ENCODE measurements at regions not wholly inside any gene's neighbourhood (a gene's known extent, or its start where the extent isn't known, plus 50 kb on each side); places are given as distances from the start of the nearest gene placed in this dataset.

- no peaks in the 10 kb centered on the region for H3K4me1 ChIP-seq
- no peaks in the 10 kb centered on the region for H3K9me3 ChIP-seq
- DNase-seq (no peak), ATAC-seq (no peak)
- H3K27me3 ChIP-seq = peaks cover 0 to 13% (median 0%) of the 10 kb centered on the region in 9 donors
- H3K36me3 ChIP-seq = no peaks in the 10 kb centered on the region
- WGBS, 4 donors = 59 to 66% (median 62%) methylated on average over 11 to 12 of the region's 12 CpGs
- no peak for TF ChIP-seq CTCF (IDR thresholded peaks at IDR 0.05)
- no peak for TF ChIP-seq POLR2A (IDR thresholded peaks at IDR 0.05)
- no peak overlapping the region for H3K27ac ChIP-seq
- intact Hi-C loops (cut with DNase I) = no loop called here
- no peak overlapping the region for H3K4me3 ChIP-seq
Observed at GRCh38 chr12:125512541-125513298, 447.5 kb downstream of the AACS start.

- no peaks in the 10 kb centered on the region for H3K9me3 ChIP-seq
- no peaks in the 10 kb centered on the region for H3K36me3 ChIP-seq
- intact Hi-C loops (cut with DNase I) = no loop called here
- 81 to 92% (median 86%) methylated on average over 8 of the region's 8 CpGs for WGBS, 4 donors
- H3K4me1 ChIP-seq = no peaks in the 10 kb centered on the region
- ATAC-seq (no peak), DNase-seq (no peak)
- TF ChIP-seq POLR2A (IDR thresholded peaks at IDR 0.05) (no peak), CTCF (IDR thresholded peaks at IDR 0.05) (no peak)
- H3K27me3 ChIP-seq = peaks cover 0 to 13% (median 0%) of the 10 kb centered on the region in 9 donors
- H3K27ac ChIP-seq = no peak overlapping the region
- no peak overlapping the region for H3K4me3 ChIP-seq
Observed at GRCh38 chr12:125515887-125516286, 450.7 kb downstream of the AACS start.

GRCh38 chr12:125518074-125518473 lies 452.8 kb downstream of the AACS start:
- Histone ChIP-seq H3K4me1 (no peaks in the 10 kb centered on the region), H3K27me3 (peaks cover 0 to 13% (median 0%) of the 10 kb centered on the region in 9 donors), H3K36me3 (no peaks in the 10 kb centered on the region), H3K4me3 (no peak overlapping the region), H3K9me3 (peaks cover 0 to 10% (median 7%) of the 10 kb centered on the region in 12 donors), H3K27ac (no peak overlapping the region)
- intact Hi-C loops (cut with DNase I) = no loop called here
- DNase-seq = no peak
- no peak for ATAC-seq
- WGBS, 4 donors = 13 to 24% (median 19%) methylated on average over 2 of the region's 2 CpGs
- TF ChIP-seq CTCF (IDR thresholded peaks at IDR 0.05) (no peak), POLR2A (IDR thresholded peaks at IDR 0.05) (no peak)

GRCh38 chr12:125519026-125519651 lies 453.9 kb downstream of the AACS start:
- no peak for TF ChIP-seq CTCF (IDR thresholded peaks at IDR 0.05)
- no peak for TF ChIP-seq POLR2A (IDR thresholded peaks at IDR 0.05)
- no peak overlapping the region for H3K27ac ChIP-seq
- no peak overlapping the region for H3K4me3 ChIP-seq
- H3K4me1 ChIP-seq = no peaks in the 10 kb centered on the region
- DNase-seq = no peak
- no peak for ATAC-seq
- intact Hi-C loops (cut with DNase I) = no loop called here
- no peaks in the 10 kb centered on the region for H3K36me3 ChIP-seq
- 80 to 84% (median 82%) methylated on average over 15 of the region's 15 CpGs for whole genome bisulfite sequencing, 4 donors
- peaks cover 0 to 16% (median 10%) of the 10 kb centered on the region in 12 donors for H3K9me3 ChIP-seq
- peaks cover 0 to 3% (median 0%) of the 10 kb centered on the region in 9 donors for H3K27me3 ChIP-seq

All from heart left ventricle (tissue), 16 donors.